ENCODE measurements at regions not wholly inside any gene's neighbourhood (a gene's known extent, or its start where the extent isn't known, plus 50 kb on each side); places are given as distances from the start of the nearest gene placed in this dataset.
"Not testable (repeated sequence)": the region's sequence is repeated elsewhere in the genome, so short reads cannot be mapped to it uniquely, and the experiment has no call there.

DNA sequence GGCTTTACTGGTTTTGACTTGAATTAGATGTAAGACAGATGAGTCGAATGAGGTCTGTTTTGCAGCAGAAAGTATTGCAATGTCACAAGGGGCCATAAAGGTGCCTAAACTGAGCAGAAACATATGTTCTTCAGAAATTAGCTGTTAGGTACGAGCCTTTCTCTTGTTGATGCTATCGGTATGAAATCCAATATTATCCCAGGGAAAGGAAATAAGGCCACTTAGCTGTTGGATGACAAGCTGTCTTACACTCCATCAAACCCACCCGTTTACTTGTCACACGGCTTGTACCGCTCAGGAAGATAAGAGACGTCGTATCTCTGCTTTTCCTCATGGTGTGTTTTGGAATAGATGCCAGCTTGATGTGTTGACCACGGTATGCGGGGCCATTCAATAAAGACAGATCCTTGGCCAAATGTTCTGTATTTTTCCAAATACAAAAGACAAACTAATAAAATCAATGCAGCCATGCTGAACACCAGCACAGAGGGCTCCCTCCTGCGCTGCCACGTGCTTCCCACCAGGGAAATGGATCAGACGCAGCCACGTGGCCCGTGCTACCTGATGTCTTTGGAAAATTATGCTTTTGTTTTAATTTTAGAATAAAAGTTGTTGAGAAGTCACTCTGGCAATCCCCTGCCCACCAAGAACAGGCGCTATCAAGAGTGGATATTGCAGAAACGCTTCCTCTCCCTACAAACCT is 255.9 kb upstream of the SULF2 start:
- DNase-seq (ENCODE audit: low read depth): no peak

- DNase-seq (ENCODE audit: low read depth): no peak
These were observed 255.2 kb upstream of the SULF2 start for GRCh38 chr20:48040491-48040890.

GRCh38 chr20:48040051-48040450 is 254.8 kb upstream of the SULF2 start:
- DNase-seq (ENCODE audit: low read depth): no peak

- DNase-seq (ENCODE audit: low read depth): no peak
These were observed 254.2 kb upstream of the SULF2 start for GRCh38 chr20:48039514-48039913.

DNA sequence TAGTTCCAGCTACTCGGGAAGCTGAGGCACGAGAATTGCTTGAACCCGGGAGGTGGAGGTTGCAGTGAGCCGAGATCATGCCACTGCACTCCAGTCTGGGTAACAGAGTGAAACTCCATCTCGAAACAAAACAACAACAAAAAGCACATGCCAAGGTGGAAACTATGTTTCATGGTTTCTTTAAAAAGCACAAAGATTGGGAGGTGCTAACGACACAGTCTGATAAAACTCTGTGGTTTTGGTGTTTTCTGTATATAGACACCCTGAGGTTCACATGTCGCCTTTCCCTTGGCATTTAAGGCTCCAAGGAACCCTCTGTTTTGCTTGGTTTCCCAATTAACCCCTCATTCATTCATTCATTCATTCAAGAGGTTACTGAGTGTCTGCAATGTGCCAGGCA is 253.4 kb upstream of the SULF2 start:
- no peak for DNase-seq (ENCODE audit: low read depth)

DNA sequence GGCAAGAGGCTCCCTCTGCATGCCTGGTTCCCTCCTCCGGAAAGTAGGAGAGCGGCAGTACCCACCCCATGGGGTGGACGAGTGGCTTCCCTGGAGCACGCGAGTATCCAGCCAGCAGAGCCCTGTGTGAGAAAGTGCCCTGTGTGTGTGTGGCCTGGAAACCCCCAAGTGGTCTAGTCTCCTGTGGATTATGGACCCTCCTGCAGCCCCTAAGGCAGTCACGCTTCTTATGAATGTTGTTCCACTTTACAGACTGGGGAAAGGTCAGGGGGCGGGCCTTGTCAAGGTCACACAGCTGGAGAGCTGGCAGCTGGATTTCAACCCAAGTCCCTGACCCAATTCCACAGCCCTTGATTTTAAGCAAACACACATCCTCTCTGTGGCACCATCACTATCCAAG is 252.5 kb upstream of the SULF2 start:
- DNase-seq (ENCODE audit: low read depth): not testable (repeated sequence)

DNA sequence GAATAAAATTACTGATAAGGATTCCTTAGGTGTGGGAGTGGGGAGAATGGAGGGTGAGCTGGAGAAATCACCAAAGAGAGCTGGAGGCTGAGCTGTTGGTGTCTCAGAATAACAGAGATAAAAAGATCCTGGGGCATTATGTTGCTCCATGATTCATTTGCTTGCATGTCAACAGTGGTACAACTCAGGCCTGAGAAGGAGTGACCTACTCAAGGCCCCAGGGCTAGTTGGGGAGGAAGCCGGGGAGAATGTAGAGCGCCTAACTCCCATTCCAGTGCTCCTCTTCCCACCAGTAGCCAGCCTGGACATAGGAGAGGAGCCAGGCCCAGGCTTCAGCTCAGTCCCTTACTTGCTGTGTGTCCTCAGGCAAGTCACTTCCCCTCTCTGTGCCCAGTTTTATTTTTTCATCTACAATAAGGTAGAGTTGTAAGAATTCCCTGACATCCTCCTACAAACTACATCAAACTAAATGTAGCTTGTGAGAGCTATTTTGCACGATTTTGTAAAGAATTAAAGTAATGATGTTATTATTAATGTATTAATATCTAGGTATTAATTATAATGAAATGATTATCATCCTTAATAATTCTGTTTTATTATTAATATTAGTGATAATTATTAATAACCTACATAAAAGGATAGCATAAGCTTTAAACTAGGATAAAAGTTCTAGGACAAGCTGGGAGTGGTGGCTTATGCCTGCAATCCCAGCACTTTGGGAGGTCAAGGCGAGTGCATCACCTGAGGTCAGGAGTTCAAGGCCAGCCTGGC is 250.9 kb upstream of the SULF2 start:
- DNase-seq (ENCODE audit: low read depth): no peak

DNA sequence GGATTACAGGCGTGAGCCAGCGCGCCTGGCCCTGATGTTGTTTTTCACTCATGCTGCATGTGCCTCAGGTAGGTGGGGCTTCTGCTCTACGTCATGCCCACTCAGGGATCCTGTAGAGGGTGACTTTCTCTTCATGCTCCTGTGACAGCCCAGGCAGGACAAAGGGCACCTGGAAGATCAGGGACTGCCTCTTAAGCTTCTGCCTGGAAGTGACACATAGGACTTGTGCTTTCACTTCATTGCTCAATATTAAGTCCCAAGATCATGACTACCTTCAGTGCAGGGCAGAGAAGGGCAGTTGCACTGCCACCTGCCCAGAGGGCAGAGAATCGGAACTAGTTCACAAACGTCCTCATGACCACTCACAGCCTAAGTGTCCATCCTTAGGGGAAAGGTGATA is 249.5 kb upstream of the SULF2 start:
- no peak for DNase-seq (ENCODE audit: low read depth)

GRCh38 chr20:48033005-48033404 is 247.7 kb upstream of the SULF2 start:
- DNase-seq (ENCODE audit: low read depth): not testable (repeated sequence)

DNA sequence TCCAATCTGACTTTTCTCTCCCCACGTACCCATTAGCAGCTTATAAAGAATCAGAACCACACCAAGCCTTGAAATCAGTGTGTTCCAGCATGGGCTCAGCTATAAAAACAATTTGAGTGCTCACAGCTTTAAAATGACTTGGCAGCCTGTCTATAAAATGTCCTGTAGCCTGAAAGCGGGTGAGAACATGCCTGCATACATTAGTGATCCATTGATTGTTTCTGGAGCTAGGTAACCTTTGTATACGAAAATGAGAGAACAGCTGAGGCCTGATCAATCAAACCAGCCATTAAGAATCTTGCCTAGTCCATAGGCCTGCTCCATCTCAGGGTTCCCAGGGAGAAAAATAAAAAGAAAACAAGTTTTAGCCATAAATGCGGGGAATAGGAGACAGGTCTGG is 245.8 kb upstream of the SULF2 start:
- no peak for DNase-seq (ENCODE audit: low read depth)

- no peak for DNase-seq (ENCODE audit: low read depth)
These were observed 241.8 kb upstream of the SULF2 start for GRCh38 chr20:48026981-48027592.

- peak; percentile 51 for DNase-seq (ENCODE audit: low read depth)
These were observed 240.4 kb upstream of the SULF2 start for GRCh38 chr20:48025661-48026060.

DNA sequence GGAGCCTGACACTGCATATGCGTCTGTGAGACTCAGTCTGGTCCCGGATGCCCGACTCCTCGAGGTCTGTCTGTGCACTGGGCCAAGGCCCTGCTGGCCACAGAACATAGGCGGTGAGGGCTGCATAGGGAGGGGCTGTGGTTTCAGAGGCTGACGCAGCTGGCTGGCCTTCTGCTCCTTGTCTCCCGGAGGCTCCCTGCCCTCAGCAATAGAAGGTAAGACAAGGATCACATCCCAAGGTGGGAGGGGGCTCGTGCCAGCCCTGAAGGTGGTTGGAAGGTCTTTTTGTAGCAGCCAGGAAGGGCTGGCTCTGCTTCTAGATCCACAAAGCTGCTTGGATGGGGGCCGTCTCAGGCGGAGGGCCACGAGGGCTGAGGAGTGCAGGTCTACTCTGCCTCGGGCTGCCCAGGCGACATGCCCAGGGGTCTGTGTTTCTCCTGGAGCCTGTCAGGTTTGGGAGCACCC is 239.8 kb upstream of the SULF2 start:
- peak; percentile 77 for DNase-seq (ENCODE audit: low read depth)

DNA sequence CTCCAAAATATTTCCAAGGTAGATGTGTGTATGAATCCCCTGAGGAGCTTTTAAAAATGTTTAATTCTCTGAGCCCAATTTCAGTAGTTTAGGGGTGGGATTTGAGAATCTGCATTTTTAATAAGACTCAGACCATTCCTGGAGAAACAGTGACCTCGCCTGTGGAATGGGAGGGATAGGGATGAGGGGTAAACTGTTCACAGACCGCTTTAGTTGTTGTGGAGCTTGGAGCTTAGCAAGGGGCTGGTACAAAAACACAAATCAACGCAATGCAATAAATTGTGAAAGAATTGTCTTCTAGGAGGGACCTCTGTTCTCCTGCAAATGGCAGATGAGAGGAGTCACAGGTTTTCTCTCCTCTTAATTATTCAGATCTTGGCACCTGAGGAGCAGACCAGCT is 239.3 kb upstream of the SULF2 start:
- DNase-seq (ENCODE audit: low read depth): no peak

GRCh38 chr20:48020696-48021095 is 235.4 kb upstream of the SULF2 start:
- not testable (repeated sequence) for DNase-seq (ENCODE audit: low read depth)

GRCh38 chr20:48019940-48020339 is 234.7 kb upstream of the SULF2 start:
- DNase-seq (ENCODE audit: low read depth): no peak

DNA sequence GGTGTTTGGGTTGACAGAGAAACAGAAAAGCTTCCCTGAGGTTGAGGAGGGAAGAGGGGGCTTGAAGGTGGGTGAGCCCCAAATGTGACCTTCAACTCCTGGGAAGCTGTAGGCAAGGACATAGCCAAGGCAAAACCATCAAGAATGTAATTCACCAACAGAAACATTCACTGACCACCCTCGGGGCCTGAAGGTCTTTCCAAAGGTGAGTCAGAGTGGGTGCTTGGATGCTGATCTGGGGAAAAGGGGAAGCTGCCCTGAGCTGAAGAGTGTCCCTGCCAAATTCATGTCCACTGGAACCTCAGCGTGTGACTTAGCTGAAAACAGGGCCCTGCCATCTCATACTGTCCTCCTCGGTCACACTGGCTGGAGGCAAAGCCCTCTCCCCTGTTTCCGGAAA is 234.2 kb upstream of the SULF2 start:
- DNase-seq (ENCODE audit: low read depth): no peak

- peak; percentile 83 for DNase-seq (ENCODE audit: low read depth)
These were observed 233.6 kb upstream of the SULF2 start for GRCh38 chr20:48018851-48019250.

DNA sequence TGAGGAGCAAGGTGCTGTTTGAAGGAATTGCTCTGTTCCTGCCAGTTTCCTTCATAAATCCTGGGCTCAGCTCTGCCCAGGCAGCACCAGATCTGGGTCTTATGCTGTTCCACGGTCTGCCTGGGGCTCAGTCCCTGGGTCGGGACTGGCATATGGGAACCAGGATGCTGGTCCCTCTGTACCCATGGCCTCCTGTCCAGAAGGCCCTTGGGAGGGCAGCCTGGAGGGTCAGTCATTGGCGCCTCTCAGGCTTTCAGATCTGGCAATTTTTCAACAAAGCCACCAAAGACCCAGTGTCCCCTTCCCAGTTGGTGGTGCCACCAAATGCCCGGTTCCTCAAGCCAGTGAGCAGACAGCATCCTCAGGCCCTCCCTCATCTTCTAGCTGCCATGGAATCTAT is 232.7 kb upstream of the SULF2 start:
- DNase-seq (ENCODE audit: low read depth): no peak

DNA sequence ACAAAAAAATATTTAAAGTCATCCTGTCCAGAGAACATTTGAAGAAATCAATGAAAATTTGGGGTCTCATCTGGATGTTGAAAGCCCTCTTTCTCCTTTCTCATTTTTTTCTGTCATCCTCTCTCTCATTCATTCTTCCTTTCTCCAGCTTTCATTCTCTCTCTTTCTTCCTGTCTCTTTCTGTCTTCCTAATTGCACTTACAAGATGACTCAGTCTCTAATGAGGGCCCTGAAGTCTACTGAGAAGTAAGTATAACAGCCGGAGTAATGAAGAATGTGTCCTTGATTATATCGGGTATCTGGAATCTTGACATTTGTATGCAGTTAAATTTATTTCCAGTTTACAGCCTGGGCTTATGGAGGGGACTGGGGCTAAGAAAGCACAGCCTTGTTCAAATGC is 232.2 kb upstream of the SULF2 start:
- no peak for DNase-seq (ENCODE audit: low read depth)

- DNase-seq (ENCODE audit: low read depth): peak; percentile 94
These were observed 230.9 kb upstream of the SULF2 start for GRCh38 chr20:48015943-48016723.

GRCh38 chr20:48015141-48015910 is 230.0 kb upstream of the SULF2 start:
- DNase-seq (ENCODE audit: low read depth): no peak
